HG03139 (cell line): ENCODE measurements at regions not wholly inside any gene's neighbourhood (a gene's known extent, or its start where the extent isn't known, plus 50 kb on each side); places are given as distances from the start of the nearest gene placed in this dataset.
"Not testable (repeated sequence)": the region's sequence is repeated elsewhere in the genome, so short reads cannot be mapped to it uniquely, and the experiment has no call there.

Experiments
- ATAC-seq: cut with Tn5 transposase; IDR thresholded peaks from one replicate; pipeline ENCODE4 v1.9.1; 2021; ENCODE audit not compliant: unreplicated experiment

GRCh38 chr3:24683090-24683489 lies 188.4 kb upstream of the THRB start:
- no peak for ATAC-seq

- no peak for ATAC-seq
Measured at GRCh38 chr3:24683633-24684384, 189.2 kb upstream of the THRB start.

- ATAC-seq, result no peak
Measured at GRCh38 chr3:24684506-24685023, 189.9 kb upstream of the THRB start.

- no peak for ATAC-seq
Measured at GRCh38 chr3:24686808-24687207, 192.2 kb upstream of the THRB start.

DNA sequence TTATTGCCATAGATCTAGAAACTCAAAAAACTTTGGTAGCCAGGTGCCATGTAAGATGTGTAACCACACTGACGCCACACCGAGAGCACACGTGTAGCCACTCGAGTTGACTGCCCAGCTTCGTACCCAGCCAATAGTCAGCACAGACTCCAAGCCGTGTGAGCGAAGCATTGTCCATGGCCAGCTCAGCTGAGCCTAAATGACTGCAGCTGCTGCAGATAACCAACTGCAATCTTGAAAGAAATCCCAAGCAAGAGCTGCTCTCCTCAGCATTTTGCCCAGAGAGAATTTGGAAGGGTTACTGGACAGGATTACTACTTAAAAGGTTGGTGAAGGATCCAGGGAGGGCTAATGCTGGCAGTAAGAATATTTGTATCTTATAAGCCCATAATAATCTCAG lies 193.0 kb upstream of the THRB start:
- ATAC-seq, result no peak

- no peak for ATAC-seq
Measured at GRCh38 chr3:24688446-24689148, 193.9 kb upstream of the THRB start.

DNA sequence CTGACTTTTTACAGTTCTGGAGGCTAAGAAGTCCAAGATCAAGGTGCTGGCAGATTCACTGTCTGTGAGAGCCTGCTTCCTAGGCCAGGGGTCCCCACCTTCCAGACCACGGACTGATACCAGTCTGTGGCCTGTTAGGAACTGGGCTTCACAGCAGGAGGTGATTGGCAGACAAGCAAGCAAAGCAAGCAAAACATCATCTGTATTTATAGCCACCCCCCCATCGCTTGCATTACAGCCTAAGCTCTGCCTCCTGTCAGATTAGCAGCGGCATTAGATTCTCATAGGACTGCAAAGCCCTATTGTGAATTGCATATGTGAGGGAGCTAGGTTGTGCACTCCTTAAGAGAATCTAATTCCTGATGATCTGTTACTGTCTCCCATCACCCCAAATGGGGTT lies 194.7 kb upstream of the THRB start:
- no peak for ATAC-seq

GRCh38 chr3:24690777-24691176 lies 196.1 kb upstream of the THRB start:
- ATAC-seq, result no peak

DNA sequence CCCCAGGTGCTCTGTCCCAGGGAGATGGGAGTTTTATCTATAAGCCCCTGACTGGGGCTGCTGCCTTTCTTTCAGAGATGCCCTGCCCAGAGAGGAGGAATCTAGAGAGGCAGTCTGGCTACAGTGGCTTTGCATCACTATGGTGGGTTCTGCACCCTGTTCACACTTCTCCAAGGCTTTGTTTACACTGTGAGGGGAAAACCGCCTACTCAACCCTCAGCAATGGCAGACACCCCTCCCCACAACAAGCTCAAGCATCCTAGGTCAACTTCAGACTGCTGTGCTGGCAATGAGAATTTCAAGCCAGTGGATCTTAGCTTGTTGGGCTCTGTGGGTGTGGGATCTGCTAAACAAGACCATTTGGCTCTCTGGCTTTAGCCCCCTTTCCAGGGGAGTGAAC lies 204.4 kb upstream of the THRB start:
- not testable (repeated sequence) for ATAC-seq

DNA sequence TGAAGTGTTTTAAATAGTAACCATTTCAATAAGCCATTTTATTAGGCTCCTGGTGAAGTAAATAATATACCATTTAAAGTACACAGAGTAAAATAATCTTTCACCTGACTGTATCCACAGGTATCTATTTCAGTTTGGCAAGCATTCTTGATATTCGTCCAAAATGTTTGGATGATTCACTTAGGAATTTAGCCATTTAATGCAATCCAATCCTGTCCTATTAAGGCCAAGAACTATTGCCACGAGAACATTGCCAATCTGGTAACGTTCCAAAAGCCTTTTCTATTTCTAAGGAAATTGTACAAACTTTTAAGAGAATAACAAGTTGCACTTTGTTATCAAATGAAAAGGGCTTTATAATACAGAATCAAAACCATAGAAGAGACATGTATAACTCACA lies 209.8 kb upstream of the THRB start:
- ATAC-seq, result no peak

DNA sequence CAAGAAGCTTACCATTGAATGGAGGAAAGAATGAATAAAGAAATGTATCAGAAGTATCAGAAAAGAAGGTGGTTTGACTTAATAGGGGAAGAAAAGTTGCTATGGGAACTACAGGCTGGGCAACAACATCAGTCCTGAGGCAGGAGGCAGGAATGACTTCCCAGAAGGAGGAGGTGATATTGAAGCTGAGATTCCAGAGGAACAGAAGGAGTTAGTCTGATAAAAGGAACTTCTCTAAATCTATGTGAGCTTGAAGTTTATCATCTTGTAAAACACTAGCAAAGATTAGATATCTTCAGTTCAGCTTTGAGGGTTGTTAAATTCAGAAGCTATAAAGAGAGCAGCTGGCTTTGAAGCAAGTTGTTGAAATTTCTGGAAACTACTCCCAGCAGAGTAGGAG lies 213.3 kb upstream of the THRB start:
- no peak for ATAC-seq

DNA sequence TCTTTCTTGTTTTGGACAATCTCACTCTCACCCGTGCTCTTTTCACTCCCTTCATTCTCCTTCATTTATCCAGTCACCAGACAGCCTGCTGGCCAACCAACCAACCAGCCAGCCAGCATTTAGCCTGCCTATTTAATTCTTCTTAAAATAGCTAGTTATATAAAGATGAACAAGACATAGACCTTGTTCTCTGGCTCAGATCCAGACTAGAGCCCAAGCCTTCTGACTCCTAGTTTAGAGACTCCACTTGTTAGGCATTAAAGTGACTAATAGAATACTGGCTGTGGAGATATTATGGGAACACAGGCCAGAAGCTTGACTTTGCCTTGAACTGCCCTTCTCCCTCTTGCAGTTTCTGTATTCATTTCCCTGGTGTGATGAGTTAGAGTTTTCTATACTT lies 215.3 kb upstream of the THRB start:
- no peak for ATAC-seq

DNA sequence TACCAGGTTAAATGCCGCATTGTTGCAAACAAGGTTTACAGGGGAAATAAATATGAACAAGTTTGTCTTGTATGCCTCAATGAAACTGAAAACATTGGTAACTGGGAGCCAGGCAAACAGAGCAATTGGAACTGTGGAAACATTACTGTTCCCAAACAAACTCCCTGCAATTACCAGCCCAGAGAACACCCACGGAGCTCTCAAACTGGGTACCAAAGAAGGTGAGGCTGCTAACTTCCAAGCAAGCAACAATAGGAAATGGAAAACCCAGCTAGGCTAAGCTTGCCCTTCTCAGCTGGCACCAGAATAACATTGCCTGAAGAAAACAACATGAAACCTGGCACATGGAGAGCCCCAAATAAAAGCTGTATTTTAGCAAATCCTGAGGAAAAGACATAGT lies 218.9 kb upstream of the THRB start:
- no peak for ATAC-seq

GRCh38 chr3:24714436-24714835 lies 219.8 kb upstream of the THRB start:
- ATAC-seq, result no peak

- ATAC-seq, result no peak
Measured at GRCh38 chr3:24715171-24715792, 220.6 kb upstream of the THRB start.

GRCh38 chr3:24722087-24722486 lies 227.4 kb upstream of the THRB start:
- ATAC-seq, result no peak

DNA sequence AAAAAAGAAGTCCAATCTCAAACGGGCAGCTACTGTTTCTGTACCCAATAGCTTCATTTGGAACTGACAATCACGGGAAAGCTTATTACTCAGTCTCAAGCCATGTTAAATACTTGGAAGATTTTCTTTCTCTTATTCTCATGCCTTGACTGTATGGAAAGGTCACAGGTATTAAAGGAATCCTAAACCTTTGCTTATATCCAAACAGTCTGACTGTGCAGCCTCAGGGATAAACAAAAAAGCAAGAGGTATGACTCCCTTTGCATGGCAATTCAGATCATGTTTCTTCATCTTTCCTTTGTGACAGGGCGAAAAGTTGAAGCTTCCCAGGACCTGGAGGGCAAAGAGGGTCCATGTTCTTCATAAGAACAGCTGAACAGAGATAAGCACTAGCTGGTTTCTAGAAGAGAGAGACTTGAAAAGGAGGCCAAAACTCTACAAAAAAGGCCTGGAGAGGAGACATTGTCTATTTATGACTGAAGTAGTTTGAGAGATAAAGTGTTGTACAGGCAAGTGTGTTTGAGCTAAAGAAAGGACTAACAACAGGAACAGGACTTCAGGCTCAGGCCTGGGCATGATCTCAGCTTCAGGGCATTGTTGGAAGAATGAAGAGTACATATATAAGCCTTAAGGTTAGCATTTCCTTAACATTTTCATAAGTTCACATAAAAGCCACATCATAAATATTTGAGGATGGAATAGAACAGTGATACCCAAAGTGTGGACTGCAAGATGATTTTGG lies 231.0 kb upstream of the THRB start:
- no peak for ATAC-seq

DNA sequence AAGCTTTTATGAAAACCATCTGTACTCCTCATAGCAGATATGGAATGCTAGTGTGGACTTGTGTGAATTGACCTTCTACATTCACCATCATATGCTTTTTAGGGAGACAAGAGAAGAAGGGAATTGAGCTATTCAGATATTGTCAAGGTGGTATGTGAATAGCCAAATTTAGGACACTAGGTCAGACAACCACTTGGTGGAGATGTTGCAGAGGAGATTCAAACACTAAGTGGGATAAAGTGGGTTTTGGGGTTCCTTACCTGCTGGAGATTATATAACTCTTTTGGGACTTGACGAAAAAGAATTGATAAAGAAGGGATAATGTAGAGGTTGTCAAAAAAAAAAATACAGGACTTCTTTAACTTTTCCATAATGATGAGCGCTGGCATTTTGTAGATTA lies 231.8 kb upstream of the THRB start:
- no peak for ATAC-seq

DNA sequence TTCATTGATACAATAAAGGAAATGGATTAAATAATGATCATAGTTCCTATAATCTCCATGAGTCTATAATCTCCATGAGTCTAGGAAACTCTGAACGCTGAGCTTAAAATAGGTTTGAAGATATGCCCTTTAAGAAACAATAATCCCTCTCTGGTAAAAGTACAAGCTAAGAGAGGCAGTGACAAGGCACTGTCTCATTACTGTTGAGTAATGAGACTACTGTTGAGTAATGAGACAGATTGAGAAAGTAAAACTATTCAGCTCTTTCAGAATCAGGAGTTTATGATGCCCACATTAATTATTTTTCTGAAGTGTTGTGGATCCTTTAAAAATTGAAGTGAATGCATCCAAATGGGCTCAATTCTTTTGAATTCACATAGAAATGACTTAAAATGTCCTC lies 235.5 kb upstream of the THRB start:
- no peak for ATAC-seq

GRCh38 chr3:24734019-24734418 lies 239.4 kb upstream of the THRB start:
- no peak for ATAC-seq

DNA sequence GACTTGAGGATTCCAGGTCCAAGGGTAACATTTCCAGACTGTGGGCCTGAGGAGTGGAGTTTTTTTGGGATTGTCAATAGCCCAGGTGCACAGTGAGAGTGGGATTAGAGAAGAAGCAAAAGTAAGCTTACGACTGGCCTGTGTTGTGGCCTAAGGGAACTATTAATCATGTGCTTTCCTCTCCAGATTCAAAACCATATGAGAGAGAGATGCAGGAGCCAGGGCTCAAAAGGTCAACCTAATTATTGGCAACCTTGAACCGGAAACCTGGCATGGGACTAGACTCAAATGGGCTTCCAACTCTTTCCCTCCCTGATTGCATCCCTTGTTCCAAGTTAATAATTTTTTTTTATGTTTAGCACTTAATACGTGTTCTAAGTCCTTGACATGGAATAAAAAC lies 242.1 kb upstream of the THRB start:
- ATAC-seq, result no peak
